ENCODE measurements at regions not wholly inside any gene's neighbourhood (a gene's known extent, or its start where the extent isn't known, plus 50 kb on each side); places are given as distances from the start of the nearest gene placed in this dataset.

DNA sequence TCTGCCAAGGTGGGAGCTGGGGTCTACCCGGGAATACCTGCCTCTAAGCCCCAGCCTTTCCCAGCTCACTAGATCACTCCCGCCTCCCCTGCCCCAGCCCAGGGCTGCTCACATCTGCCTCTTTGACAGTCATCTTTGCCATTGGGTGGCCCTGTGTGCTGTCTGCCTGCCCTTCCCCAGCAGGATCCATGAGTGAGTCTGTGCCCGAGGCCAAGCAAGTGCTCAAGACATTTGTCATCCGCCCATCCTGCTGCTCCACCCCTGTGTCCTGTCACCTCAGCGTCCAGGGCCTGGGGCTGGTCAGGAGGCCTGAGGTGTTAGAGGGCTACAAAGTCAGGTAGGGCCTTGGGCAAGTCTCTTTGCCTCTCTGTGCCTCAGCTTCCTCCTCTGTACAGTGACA is 89.4 kb downstream of the LSM3 start:
- BruUV-seq (replicated peaks) = no TSS peak
- Histone ChIP-seq H2AK9ac (replicated peaks; ENCODE audit: low read depth, low read length, poor library complexity) (peak overlapping the region; percentile 78), H3K27ac (ENCODE audit: insufficient read depth, low read length) (no peak overlapping the region), H3K36me3 (ENCODE audit: control insufficient read depth, insufficient read depth, low read length) (no peaks in the 10 kb centered on the region), H4K5ac (ENCODE audit: low read depth, low read length) (no peak overlapping the region), H3K79me1 (ENCODE audit: low read depth in 1 of 2, low read length in 2 of 2) (no peaks in the 10 kb centered on the region), H4K20me1 (ENCODE audit: insufficient read depth, low read length) (no peaks in the 10 kb centered on the region), H4K91ac (ENCODE audit: insufficient read depth, low read depth, low read length) (no peak overlapping the region), H3K27me3 (ENCODE audit: control insufficient read depth, insufficient read depth, low read length) (peaks cover 2% of the 10 kb centered on the region; the same call in 1 of the 2 replicates), H2BK15ac (ENCODE audit: low read depth, low read length) (no peak overlapping the region), H3K56ac (ENCODE audit: extremely low read depth, insufficient read depth, low read length) (no peak overlapping the region), H2AFZ (replicated peaks; ENCODE audit: low read length, poor library complexity) (no peak overlapping the region), H3K9ac (ENCODE audit: low read depth, low read length) (no peak overlapping the region), H2BK20ac (ENCODE audit: low read depth, low read length) (no peak overlapping the region; the same call in 1 of the 2 replicates), H3K4me2 (ENCODE audit: low read depth, low read length) (no peak overlapping the region), H3K9me3 (ENCODE audit: control insufficient read depth, insufficient read depth, low read length) (peaks cover 3% of the 10 kb centered on the region; the same call in 1 of the 2 replicates), H3K18ac (ENCODE audit: low read depth, low read length) (no peak overlapping the region), H2AK5ac (ENCODE audit: low read depth, low read length) (peak overlapping the region; percentile 57), H3K4me1 (ENCODE audit: control insufficient read depth, insufficient read depth, low read length) (peaks cover 15% of the 10 kb centered on the region), H3K23ac (ENCODE audit: low read depth, low read length) (no peak overlapping the region), H3K14ac (replicated peaks; ENCODE audit: low read depth, low read length) (no peak overlapping the region; the same call in 1 of the 2 replicates), H2BK5ac (ENCODE audit: low read depth, low read length, poor library complexity, severe bottlenecking) (no peak overlapping the region), H2BK120ac (ENCODE audit: low read depth, low read length) (no peak overlapping the region), H3K9me1 (ENCODE audit: insufficient read depth, low read length) (peaks cover 4% of the 10 kb centered on the region), H3K4me3 (ENCODE audit: insufficient read depth, low read depth, low read length) (no peak overlapping the region), H3K4ac (ENCODE audit: low read depth, low read length) (peak overlapping the region; percentile 27; the same call in 1 of the 2 replicates), H4K8ac (ENCODE audit: low read depth in 2 of 2, low read length in 2 of 2) (no peak overlapping the region)
- in situ Hi-C loops (cut with MboI; ENCODE audit: low sequenced_read_pairs) (no loop called here), intact Hi-C loops (cut with micrococcal nuclease) (no loop called here), dilution Hi-C loops (cut with HindIII; ENCODE audit: low sequenced_read_pairs, unreplicated experiment) (no loop called here)
- TF ChIP-seq POLR2A (IDR thresholded peaks at IDR 0.05; ENCODE audit: low read depth, low read length) = no peak
- TF ChIP-seq MAZ (IDR thresholded peaks at IDR 0.05; ENCODE audit: borderline replicate concordance, low read depth, low read length) = no peak
- TF ChIP-seq CTCF (conservative IDR thresholded peaks at IDR 0.05; ENCODE audit: low read depth, low read length) = no peak
- TF ChIP-seq CEBPB (IDR thresholded peaks at IDR 0.05; ENCODE audit: low read depth, low read length) = no peak
- TF ChIP-seq MXI1 (IDR thresholded peaks at IDR 0.05; ENCODE audit: borderline replicate concordance, low read depth, low read length) = no peak
- TF ChIP-seq CHD1 (IDR thresholded peaks at IDR 0.05; ENCODE audit: low read depth, low read length) = no peak
- TF ChIP-seq RFX5 (IDR thresholded peaks at IDR 0.05; ENCODE audit: low read depth, low read length) = no peak
- no peak for TF ChIP-seq RAD21 (IDR thresholded peaks at IDR 0.05; ENCODE audit: low read length)
- 93% methylated on average over 2 of the region's 5 CpGs; no CpG with 5 or more reads in 1 of the 2 experiments for WGBS, 2 experiments (ENCODE audit: extremely low coverage in 2 of 2, insufficient read length in 1 of 2)
- no peak for ATAC-seq (ENCODE audit: low read depth)
- ChIA-PET POLR2A (ENCODE audit: unreplicated experiment) (interaction anchor here (0.6 kb wide), 1 partner anchor 1232 kb away, joined by 3 read pairs; no protein-coding TSS in a partner anchor), CTCF (interaction anchor here (1.3 kb wide), 1 partner anchor 21 kb away, joined by 3 read pairs; no protein-coding TSS in a partner anchor)
- no peak for DNase-seq
